Mesenchymal stem cell (in vitro differentiated cells and primary cell): ENCODE measurements at regions not wholly inside any gene's neighbourhood (a gene's known extent, or its start where the extent isn't known, plus 50 kb on each side); places are given as distances from the start of the nearest gene placed in this dataset.

Experiments used
- DNase-seq: peaks from one replicate; pipeline ENCODE4 v3.0.0-alpha.2; 2013
- H2AFZ ChIP-seq: one replicate; pipeline ENCODE4 v1.6.1; 2013; ENCODE audit warnings: low read depth, mild to moderate bottlenecking, control low read depth, inconsistent platforms, low read length, moderate library complexity
- H2AK5ac ChIP-seq: 2 replicates; pipeline ENCODE4 v1.6.1; 2013; ENCODE audit warnings: low read length, moderate library complexity, mild to moderate bottlenecking, inconsistent platforms; ENCODE audit not compliant: severe bottlenecking
- H2BK120ac ChIP-seq: one replicate; pipeline ENCODE4 v1.6.1; 2013; ENCODE audit warnings: low read depth, mild to moderate bottlenecking, inconsistent platforms, low read length, moderate library complexity
- H2BK12ac ChIP-seq, 2 experiments: one replicate each; pipeline ENCODE4 v1.6.1; 2013; ENCODE audit warnings: inconsistent platforms in 2 of 2, low read length in 2 of 2, mild to moderate bottlenecking in 2 of 2, moderate library complexity in 2 of 2, control low read depth in 1 of 2
- H2BK15ac ChIP-seq: one replicate; pipeline ENCODE4 v1.6.1; 2013; ENCODE audit warnings: mild to moderate bottlenecking, low read depth, inconsistent platforms; ENCODE audit not compliant: poor library complexity, severe bottlenecking
- H2BK5ac ChIP-seq: 2 replicates; pipeline ENCODE4 v1.6.1; 2013; ENCODE audit warnings: low read depth, mild to moderate bottlenecking, low read length, control low read depth, inconsistent platforms; ENCODE audit not compliant: poor library complexity, severe bottlenecking
- H3K14ac ChIP-seq, 2 experiments: one replicate each; pipeline ENCODE4 v1.6.1; 2013; ENCODE audit warnings: inconsistent platforms in 2 of 2, low read length in 2 of 2, control low read depth in 1 of 2, mild to moderate bottlenecking in 1 of 2, moderate library complexity in 1 of 2
- H3K18ac ChIP-seq, 2 experiments: one replicate each; pipeline ENCODE4 v1.6.1; 2013; ENCODE audit warnings: inconsistent platforms in 2 of 2, low read length in 2 of 2, control low read depth in 1 of 2, low read depth in 1 of 2, mild to moderate bottlenecking in 1 of 2
- H3K23ac ChIP-seq, 2 experiments: one replicate each; pipeline ENCODE4 v1.6.1; 2013; ENCODE audit warnings: inconsistent platforms in 2 of 2, low read length in 2 of 2, mild to moderate bottlenecking in 2 of 2, moderate library complexity in 2 of 2, control low read depth in 1 of 2
- H3K27ac ChIP-seq: 2 replicates; pipeline ENCODE4 v1.5.1; 2013; ENCODE audit warnings: mild to moderate bottlenecking, moderate library complexity, low read length, control low read depth, inconsistent platforms; ENCODE audit not compliant: poor library complexity, severe bottlenecking
- H3K27me3 ChIP-seq, 2 experiments: 2 replicates each; pipeline versions ENCODE4 v1.6.1 to v1.7.0; 2013; ENCODE audit warnings: low read length in 2 of 2, mild to moderate bottlenecking in 2 of 2, moderate library complexity in 2 of 2, control low read depth in 1 of 2, inconsistent platforms in 1 of 2; ENCODE audit not compliant: control insufficient read depth in 1 of 2, insufficient read depth in 1 of 2
- H3K36me3 ChIP-seq, 2 experiments: 2 replicates each; pipeline versions ENCODE4 v1.6.1 to v1.7.0; 2013; ENCODE audit warnings: low read length in 2 of 2, control low read depth in 1 of 2, inconsistent platforms in 1 of 2, low read depth in 1 of 2, mild to moderate bottlenecking in 1 of 2; ENCODE audit not compliant: insufficient read depth in 2 of 2, control insufficient read depth in 1 of 2
- H3K4ac ChIP-seq, 2 experiments: one replicate each; pipeline ENCODE4 v1.6.1; 2013; ENCODE audit warnings: inconsistent platforms in 2 of 2, low read length in 2 of 2, mild to moderate bottlenecking in 2 of 2, moderate library complexity in 2 of 2, control low read depth in 1 of 2, low read depth in 1 of 2
- H3K4me1 ChIP-seq: 2 replicates; pipeline ENCODE4 v1.6.1; 2013; ENCODE audit warnings: low read depth, low read length, control low read depth; ENCODE audit not compliant: control insufficient read depth, insufficient read depth
- H3K4me2 ChIP-seq: 2 replicates; pipeline ENCODE4 v1.6.1; 2013; ENCODE audit warnings: low read length, mild to moderate bottlenecking, inconsistent platforms; ENCODE audit not compliant: poor library complexity, severe bottlenecking
- H3K4me3 ChIP-seq, 2 experiments: 2 replicates each; pipeline versions ENCODE4 v1.5.1 to v1.7.0; 2013; ENCODE audit warnings: low read length in 2 of 2, mild to moderate bottlenecking in 2 of 2, control low read depth in 1 of 2, low read depth in 1 of 2; ENCODE audit not compliant: insufficient read depth in 1 of 2
- H3K79me1 ChIP-seq: replicated peaks from 2 replicates; pipeline ENCODE4 v1.6.1; 2013; ENCODE audit warnings: mild to moderate bottlenecking, control low read depth, low read length, inconsistent platforms; ENCODE audit not compliant: poor library complexity, severe bottlenecking
- H3K9ac ChIP-seq: 2 replicates; pipeline ENCODE4 v1.7.0; 2013; ENCODE audit warnings: mild to moderate bottlenecking, low read length, moderate library complexity
- H3K9me3 ChIP-seq: 2 replicates; pipeline ENCODE4 v1.7.0; 2013; ENCODE audit warnings: mild to moderate bottlenecking, low read length; ENCODE audit not compliant: control insufficient read depth
- H4K8ac ChIP-seq: one replicate; pipeline ENCODE4 v1.6.1; 2013; ENCODE audit warnings: inconsistent platforms, mild to moderate bottlenecking, low read length, moderate library complexity
- H4K91ac ChIP-seq: one replicate; pipeline ENCODE4 v1.6.1; 2013; ENCODE audit warnings: mild to moderate bottlenecking, low read length, inconsistent platforms
- WGBS: methylation state at CpG from one replicate; pipeline ENCODE4 v1.1.7; 2013; ENCODE audit warnings: mixed read lengths; 5-methylcytosine and 5-hydroxymethylcytosine counted together

- H3K27me3 ChIP-seq, result no peaks in the 10 kb centered on the region
- H3K4me2 ChIP-seq, result no peak overlapping the region
- no peaks in the 10 kb centered on the region for H3K4me1 ChIP-seq
- H3K9ac ChIP-seq, result no peak overlapping the region
- no peak overlapping the region for H2AK5ac ChIP-seq
- no peak overlapping the region for H3K23ac ChIP-seq
- no peak overlapping the region for H4K8ac ChIP-seq
- H3K36me3 ChIP-seq, result peaks cover 0 to 4% of the 10 kb centered on the region in 2 experiments
- peaks cover 4% of the 10 kb centered on the region for H3K9me3 ChIP-seq
- DNase-seq, result no peak
- H3K27ac ChIP-seq, result no peak overlapping the region
- H2BK5ac ChIP-seq, result no peak overlapping the region
- H3K4me3 ChIP-seq, result no peak overlapping the region
- no peak overlapping the region for H2BK15ac ChIP-seq
- H2BK120ac ChIP-seq, result no peak overlapping the region
- no peak overlapping the region for H3K18ac ChIP-seq
- no peak overlapping the region for H2BK12ac ChIP-seq
- WGBS, result no CpG with 5 or more reads among the region's 2 CpGs
- no peak overlapping the region for H4K91ac ChIP-seq
- H3K4ac ChIP-seq, result no peak overlapping the region
- no peak overlapping the region for H2AFZ ChIP-seq
- H3K14ac ChIP-seq, result no peak overlapping the region
- no peaks in the 10 kb centered on the region for H3K79me1 ChIP-seq
Measured at GRCh38 chr3:147887797-147888196, 478.6 kb downstream of the ZIC1 start.

GRCh38 chr3:147890114-147890513 lies 480.9 kb downstream of the ZIC1 start:
- no peak overlapping the region for H3K4me2 ChIP-seq
- no peaks in the 10 kb centered on the region for H3K9me3 ChIP-seq
- no peak overlapping the region for H3K18ac ChIP-seq
- no peak overlapping the region for H3K23ac ChIP-seq
- no peak overlapping the region for H2BK120ac ChIP-seq
- H4K8ac ChIP-seq, result no peak overlapping the region
- H3K27ac ChIP-seq, result no peak overlapping the region
- H3K36me3 ChIP-seq, result no peaks in the 10 kb centered on the region
- H3K9ac ChIP-seq, result no peak overlapping the region
- no peaks in the 10 kb centered on the region for H3K27me3 ChIP-seq
- DNase-seq, result no peak
- no peak overlapping the region for H2BK15ac ChIP-seq
- no peak overlapping the region for H2BK12ac ChIP-seq
- H2AFZ ChIP-seq, result no peak overlapping the region
- H3K79me1 ChIP-seq, result no peaks in the 10 kb centered on the region
- no peak overlapping the region for H4K91ac ChIP-seq
- no peak overlapping the region for H3K4me3 ChIP-seq
- no peak overlapping the region for H2BK5ac ChIP-seq
- no peak overlapping the region for H3K4ac ChIP-seq
- no peaks in the 10 kb centered on the region for H3K4me1 ChIP-seq
- no peak overlapping the region for H2AK5ac ChIP-seq
- no peak overlapping the region for H3K14ac ChIP-seq

- Histone ChIP-seq H2BK120ac (no peak overlapping the region), H3K18ac (no peak overlapping the region), H3K4me3 (no peak overlapping the region), H2BK12ac (no peak overlapping the region), H2BK15ac (no peak overlapping the region), H3K79me1 (no peaks in the 10 kb centered on the region), H3K36me3 (no peaks in the 10 kb centered on the region), H3K14ac (no peak overlapping the region), H4K8ac (no peak overlapping the region), H2AK5ac (no peak overlapping the region), H3K4me2 (no peak overlapping the region), H2BK5ac (no peak overlapping the region), H3K9ac (no peak overlapping the region), H3K4me1 (no peaks in the 10 kb centered on the region), H4K91ac (no peak overlapping the region), H3K27me3 (no peaks in the 10 kb centered on the region), H2AFZ (no peak overlapping the region), H3K23ac (no peak overlapping the region), H3K27ac (no peak overlapping the region), H3K9me3 (no peaks in the 10 kb centered on the region), H3K4ac (no peak overlapping the region)
- no peak for DNase-seq
- WGBS, result 22% methylated on average over 1 of the region's 1 CpG
Measured at GRCh38 chr3:147895509-147895908, 486.3 kb downstream of the ZIC1 start.

- no peak overlapping the region for H2BK120ac ChIP-seq
- H4K91ac ChIP-seq, result no peak overlapping the region
- no peak overlapping the region for H3K18ac ChIP-seq
- H3K4me3 ChIP-seq, result no peak overlapping the region
- no peak overlapping the region for H2BK15ac ChIP-seq
- H3K27me3 ChIP-seq, result no peaks in the 10 kb centered on the region
- WGBS, result 100% methylated on average over 2 of the region's 3 CpGs
- no peak for DNase-seq
- no peak overlapping the region for H3K23ac ChIP-seq
- H3K14ac ChIP-seq, result no peak overlapping the region
- no peak overlapping the region for H3K9ac ChIP-seq
- H3K9me3 ChIP-seq, result no peaks in the 10 kb centered on the region
- no peak overlapping the region for H2BK5ac ChIP-seq
- no peak overlapping the region for H2AK5ac ChIP-seq
- no peaks in the 10 kb centered on the region for H3K4me1 ChIP-seq
- no peaks in the 10 kb centered on the region for H3K36me3 ChIP-seq
- H3K4ac ChIP-seq, result no peak overlapping the region
- no peak overlapping the region for H3K27ac ChIP-seq
- no peaks in the 10 kb centered on the region for H3K79me1 ChIP-seq
- no peak overlapping the region for H3K4me2 ChIP-seq
- H4K8ac ChIP-seq, result no peak overlapping the region
- no peak overlapping the region for H2BK12ac ChIP-seq
- H2AFZ ChIP-seq, result no peak overlapping the region
Measured at GRCh38 chr3:147900851-147901250, 491.7 kb downstream of the ZIC1 start.
